ES-I3 (cell line): ENCODE measurements at regions not wholly inside any gene's neighbourhood (a gene's known extent, or its start where the extent isn't known, plus 50 kb on each side); places are given as distances from the start of the nearest gene placed in this dataset.

Experiments
- H3K36me3 ChIP-seq: 2 replicates; pipeline ENCODE4 v1.6.1; 2013; ENCODE audit warnings: mild to moderate bottlenecking, low read length, control low read depth, moderate library complexity; ENCODE audit not compliant: insufficient read depth
- H3K4me1 ChIP-seq: 2 replicates; pipeline ENCODE4 v1.6.1; 2013; ENCODE audit warnings: mild to moderate bottlenecking, control low read depth, low read length; ENCODE audit not compliant: insufficient read depth
- H3K9ac ChIP-seq: 2 replicates; pipeline ENCODE4 v1.6.1; 2013; ENCODE audit warnings: low read depth, mild to moderate bottlenecking, low read length, moderate library complexity
- H3K9me3 ChIP-seq: 2 replicates; pipeline ENCODE4 v1.6.1; 2013; ENCODE audit warnings: mild to moderate bottlenecking, low read length, moderate library complexity; ENCODE audit not compliant: control insufficient read depth, insufficient read depth

DNA sequence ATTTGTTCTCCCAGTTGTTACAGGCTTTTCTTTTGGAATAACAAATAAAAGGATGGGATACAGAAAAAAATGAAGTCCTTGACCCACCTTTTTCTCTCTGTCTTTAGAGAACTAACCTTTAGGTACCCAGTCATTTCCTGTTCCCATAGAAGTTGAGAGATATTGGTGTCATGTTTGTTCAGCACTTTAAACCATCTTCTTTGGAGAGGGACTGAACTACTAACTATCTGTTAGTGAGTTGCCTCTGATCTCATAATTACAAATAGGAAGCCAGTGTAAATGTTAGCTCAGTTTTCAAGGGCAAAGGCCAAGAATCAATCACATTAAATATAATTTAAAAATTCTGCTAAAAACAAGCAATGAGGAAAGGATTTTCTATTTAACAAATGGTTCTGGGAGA, 72.9 kb upstream of the DCBLD2 start:
- Histone ChIP-seq H3K9me3 (no peaks in the 10 kb centered on the region), H3K9ac (no peak overlapping the region), H3K36me3 (no peaks in the 10 kb centered on the region), H3K4me1 (no peaks in the 10 kb centered on the region)

DNA sequence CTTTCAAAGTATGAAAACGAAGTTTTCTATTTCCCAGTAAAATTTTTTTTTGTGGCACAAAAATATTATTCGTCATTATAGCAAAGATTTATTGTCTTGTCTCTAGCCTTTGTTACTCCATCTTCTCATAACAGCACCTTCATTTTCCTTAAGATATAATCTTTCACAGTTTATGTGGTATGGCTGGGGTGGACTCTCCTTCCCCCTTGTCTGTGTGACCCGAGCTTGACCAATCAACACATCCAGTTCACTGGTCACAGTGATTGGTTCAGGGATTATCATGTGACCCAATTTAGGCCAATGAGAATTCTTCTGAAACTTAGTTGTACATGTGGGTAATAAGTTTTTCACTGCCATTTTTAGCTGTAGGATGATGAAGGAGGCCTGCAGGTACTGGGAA, 71.2 kb upstream of the DCBLD2 start:
- Histone ChIP-seq H3K36me3 (no peaks in the 10 kb centered on the region), H3K9ac (no peak overlapping the region)

DNA sequence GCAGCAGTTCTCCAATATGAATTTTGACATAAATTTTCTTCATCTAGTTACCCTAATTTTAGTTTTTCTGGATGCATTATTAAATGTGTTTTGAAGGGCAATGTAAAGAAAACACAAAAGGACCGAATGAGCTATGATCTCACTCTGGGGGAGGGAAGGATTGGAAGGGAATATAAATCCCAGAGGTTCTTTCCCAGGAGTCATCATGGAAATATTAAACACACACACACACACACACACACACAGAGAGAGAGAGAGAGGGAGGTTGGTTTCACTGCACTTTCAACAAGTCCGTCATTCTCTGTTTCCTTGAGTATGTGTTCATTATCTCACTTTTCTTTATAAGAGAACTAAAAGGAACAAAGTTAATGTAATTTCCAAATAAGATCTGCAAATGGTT, 70.7 kb upstream of the DCBLD2 start:
- no peaks in the 10 kb centered on the region for H3K9me3 ChIP-seq
- no peaks in the 10 kb centered on the region for H3K36me3 ChIP-seq
- no peak overlapping the region for H3K9ac ChIP-seq
- H3K4me1 ChIP-seq = no peaks in the 10 kb centered on the region

More for the DNA sequence above, 71.2 kb upstream of the DCBLD2 start:
- no peaks in the 10 kb centered on the region for H3K4me1 ChIP-seq
- no peaks in the 10 kb centered on the region for H3K9me3 ChIP-seq

GRCh38 chr3:98971169-98971681, 69.7 kb upstream of the DCBLD2 start:
- no peaks in the 10 kb centered on the region for H3K36me3 ChIP-seq
- no peak overlapping the region for H3K9ac ChIP-seq
- no peaks in the 10 kb centered on the region for H3K9me3 ChIP-seq
- H3K4me1 ChIP-seq = no peaks in the 10 kb centered on the region

DNA sequence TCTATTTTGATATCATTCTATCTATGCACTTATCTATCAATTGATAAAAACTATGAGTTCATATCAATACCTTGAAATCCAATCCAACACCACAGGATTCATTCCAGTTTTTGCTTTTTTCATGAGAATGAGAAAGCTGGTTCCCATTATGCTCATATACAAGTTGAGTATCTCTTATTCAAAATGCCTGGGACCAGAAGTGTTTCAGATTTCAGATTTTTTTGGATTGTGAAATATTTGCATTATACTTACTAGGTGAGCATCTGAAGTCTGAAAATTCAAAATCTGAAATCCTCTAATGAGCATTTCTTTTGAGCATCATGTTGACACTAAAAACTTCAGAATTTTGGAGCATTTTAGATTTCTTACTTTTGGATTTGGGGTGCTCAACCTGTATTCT, 67.8 kb upstream of the DCBLD2 start:
- Histone ChIP-seq H3K36me3 (no peaks in the 10 kb centered on the region), H3K4me1 (no peaks in the 10 kb centered on the region), H3K9me3 (no peaks in the 10 kb centered on the region), H3K9ac (no peak overlapping the region)

DNA sequence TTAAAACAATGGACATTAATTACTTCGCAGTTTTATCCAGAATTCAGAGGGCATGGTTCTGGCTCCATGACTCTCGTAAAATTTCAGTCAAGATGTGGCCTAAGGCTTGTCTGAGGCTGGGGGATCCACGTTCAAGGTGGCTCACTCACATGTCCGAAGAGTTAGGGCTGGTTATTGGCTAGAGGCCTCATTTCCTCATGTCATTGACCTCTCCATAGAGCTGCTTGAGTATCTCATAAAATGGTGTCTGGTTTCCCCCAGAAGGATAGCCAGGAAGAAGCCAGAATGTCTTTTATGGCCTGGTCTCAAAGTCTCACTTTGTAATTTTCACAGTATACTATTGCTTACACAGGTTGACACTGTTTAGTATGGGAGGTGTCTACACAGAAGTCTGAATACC, 67.3 kb upstream of the DCBLD2 start:
- Histone ChIP-seq H3K9me3 (no peaks in the 10 kb centered on the region), H3K9ac (no peak overlapping the region), H3K36me3 (no peaks in the 10 kb centered on the region), H3K4me1 (no peaks in the 10 kb centered on the region)

GRCh38 chr3:98968347-98968746, 66.9 kb upstream of the DCBLD2 start:
- no peak overlapping the region for H3K9ac ChIP-seq
- H3K4me1 ChIP-seq = no peaks in the 10 kb centered on the region
- H3K36me3 ChIP-seq = no peaks in the 10 kb centered on the region
- no peaks in the 10 kb centered on the region for H3K9me3 ChIP-seq

DNA sequence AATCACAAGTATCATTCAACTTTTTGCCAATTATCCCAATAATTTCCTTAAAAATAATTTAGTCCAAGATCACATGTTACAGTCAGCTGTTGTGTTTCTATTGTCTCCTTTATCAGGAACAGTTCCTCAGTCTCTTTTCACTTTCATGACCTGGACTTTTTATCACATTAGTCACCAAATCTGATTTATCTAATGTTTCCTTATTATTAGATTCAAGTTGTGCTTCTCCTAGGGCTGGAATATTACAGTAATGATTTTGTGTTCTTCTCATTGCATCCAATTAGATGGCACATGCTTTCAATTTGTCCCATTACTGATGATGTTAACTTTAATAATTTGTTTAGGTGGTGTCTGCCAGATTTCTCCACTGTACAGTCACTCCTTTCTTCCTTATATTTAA, 66.3 kb upstream of the DCBLD2 start:
- Histone ChIP-seq H3K9ac (no peak overlapping the region), H3K36me3 (no peaks in the 10 kb centered on the region), H3K9me3 (no peaks in the 10 kb centered on the region), H3K4me1 (no peaks in the 10 kb centered on the region)

DNA sequence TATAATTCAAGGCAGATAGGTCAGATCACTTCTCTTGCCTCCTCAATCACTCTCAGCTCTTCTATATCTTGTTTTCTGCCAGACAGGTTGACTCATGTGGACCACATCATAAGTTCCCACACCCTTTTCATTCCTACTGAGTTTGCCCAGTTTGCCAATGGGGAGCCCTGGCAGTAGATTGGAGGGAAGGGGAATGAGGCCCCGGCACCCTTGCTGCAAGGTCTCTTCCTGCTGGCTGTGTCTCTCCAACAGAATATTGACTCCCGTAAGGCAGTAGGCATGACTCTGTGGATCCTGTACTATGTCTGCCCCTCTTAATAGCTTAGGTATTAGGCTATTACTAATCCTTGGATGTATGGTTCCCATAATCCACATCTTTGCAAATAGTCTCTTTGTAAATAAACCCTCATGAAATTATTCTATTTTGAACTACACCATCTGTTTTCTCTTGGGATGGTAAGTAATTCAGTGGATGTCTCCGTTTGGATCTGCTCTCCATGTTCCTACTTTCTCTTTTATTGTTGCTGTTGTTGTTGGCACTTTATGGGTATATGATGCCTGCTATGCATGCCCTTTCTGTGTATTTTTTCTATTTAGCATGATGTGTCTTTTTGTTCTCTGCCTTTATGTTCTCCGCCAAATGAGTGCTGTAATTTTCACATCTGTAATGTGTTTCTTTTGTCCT, 65.5 kb upstream of the DCBLD2 start:
- no peaks in the 10 kb centered on the region for H3K4me1 ChIP-seq
- H3K9ac ChIP-seq = no peak overlapping the region
- no peaks in the 10 kb centered on the region for H3K36me3 ChIP-seq
- H3K9me3 ChIP-seq = no peaks in the 10 kb centered on the region

DNA sequence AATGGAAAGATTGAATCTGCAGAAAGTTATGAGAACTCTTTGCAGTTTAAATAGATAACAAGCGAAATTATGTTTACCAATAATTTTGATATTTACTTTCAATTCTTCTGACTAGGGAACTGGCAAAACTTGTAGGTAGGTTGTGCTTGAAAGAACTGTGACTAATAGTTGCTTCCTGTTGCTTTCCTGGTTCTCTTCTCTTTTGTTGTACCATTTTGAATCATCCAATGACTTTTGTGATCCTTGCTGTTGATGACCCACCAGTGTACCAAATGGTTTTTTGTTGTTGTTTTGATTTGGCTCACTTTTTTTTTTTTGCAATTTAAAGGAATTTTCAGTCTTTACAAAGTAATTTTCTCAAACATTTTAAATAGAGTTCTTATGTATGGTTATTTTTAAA, 64.9 kb upstream of the DCBLD2 start:
- H3K36me3 ChIP-seq = no peaks in the 10 kb centered on the region
- H3K9me3 ChIP-seq = no peaks in the 10 kb centered on the region

GRCh38 chr3:98964784-98965183, 63.3 kb upstream of the DCBLD2 start:
- no peaks in the 10 kb centered on the region for H3K36me3 ChIP-seq
- H3K9ac ChIP-seq = no peak overlapping the region
- H3K4me1 ChIP-seq = no peaks in the 10 kb centered on the region
- no peaks in the 10 kb centered on the region for H3K9me3 ChIP-seq

More for the DNA sequence above, 64.9 kb upstream of the DCBLD2 start:
- H3K9ac ChIP-seq = no peak overlapping the region
- no peaks in the 10 kb centered on the region for H3K4me1 ChIP-seq

- H3K4me1 ChIP-seq = no peaks in the 10 kb centered on the region
- no peak overlapping the region for H3K9ac ChIP-seq
These were observed 62.1 kb upstream of the DCBLD2 start for GRCh38 chr3:98963546-98963945.

DNA sequence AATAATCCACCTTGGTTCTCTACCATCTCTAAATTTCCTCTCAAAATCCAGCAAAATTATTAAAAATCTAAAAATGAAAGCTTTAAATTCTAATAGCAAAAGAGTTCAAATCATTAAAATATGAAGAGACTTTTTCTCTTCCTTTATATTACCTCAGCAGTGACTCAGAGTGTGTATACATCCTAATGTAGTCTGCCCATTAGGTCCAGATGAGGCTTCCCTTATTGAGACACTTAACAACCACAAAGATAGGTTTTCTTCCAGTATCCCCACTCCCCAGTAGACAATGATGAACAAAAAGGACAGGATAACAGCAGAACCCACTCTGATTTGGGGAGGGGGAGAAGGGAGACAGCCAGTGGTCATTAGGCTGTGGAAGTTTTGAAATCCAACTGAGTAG, 61.5 kb upstream of the DCBLD2 start:
- Histone ChIP-seq H3K9me3 (no peaks in the 10 kb centered on the region), H3K4me1 (no peaks in the 10 kb centered on the region), H3K36me3 (no peaks in the 10 kb centered on the region), H3K9ac (no peak overlapping the region)

More at GRCh38 chr3:98963546-98963945, 62.1 kb upstream of the DCBLD2 start:
- no peaks in the 10 kb centered on the region for H3K36me3 ChIP-seq
- no peaks in the 10 kb centered on the region for H3K9me3 ChIP-seq

- no peaks in the 10 kb centered on the region for H3K36me3 ChIP-seq
- no peak overlapping the region for H3K9ac ChIP-seq
- no peaks in the 10 kb centered on the region for H3K4me1 ChIP-seq
- no peaks in the 10 kb centered on the region for H3K9me3 ChIP-seq
These were observed 60.9 kb upstream of the DCBLD2 start for GRCh38 chr3:98962189-98962930.
